ENCODE measurements at regions not wholly inside any gene's neighbourhood (a gene's known extent, or its start where the extent isn't known, plus 50 kb on each side); places are given as distances from the start of the nearest gene placed in this dataset.
"Not testable (repeated sequence)": the region's sequence is repeated elsewhere in the genome, so short reads cannot be mapped to it uniquely, and the experiment has no call there.

GRCh38 chr7:110373859-110374258 lies 717.1 kb upstream of the LRRN3 start:
- no peak for DNase-seq

GRCh38 chr7:110375068-110375467 lies 715.9 kb upstream of the LRRN3 start:
- no peak for DNase-seq

GRCh38 chr7:110382736-110383135 lies 708.2 kb upstream of the LRRN3 start:
- DNase-seq = no peak

GRCh38 chr7:110386006-110386405 lies 704.9 kb upstream of the LRRN3 start:
- no peak for DNase-seq

DNA sequence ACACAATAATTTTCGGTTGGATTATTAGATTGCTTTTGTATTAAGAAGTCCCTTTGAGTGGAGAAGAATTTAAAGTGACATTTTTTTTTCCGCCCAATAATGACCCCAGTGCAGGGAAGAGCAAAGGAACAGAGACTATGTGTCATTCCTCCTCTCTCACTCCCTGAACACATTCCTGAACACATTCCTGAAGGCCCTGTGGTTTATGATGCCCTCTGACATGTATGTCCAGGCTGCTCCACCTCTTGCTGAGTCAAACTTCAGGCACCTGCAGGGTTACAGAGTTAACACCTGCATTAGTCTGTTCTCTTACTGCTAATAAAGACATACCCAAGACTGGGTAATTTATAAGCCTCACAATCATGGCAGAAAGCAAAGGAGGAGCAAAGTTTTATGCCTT lies 704.0 kb upstream of the LRRN3 start:
- DNase-seq = no peak

GRCh38 chr7:110387689-110388088 lies 703.2 kb upstream of the LRRN3 start:
- no peak for DNase-seq

GRCh38 chr7:110388457-110388856 lies 702.5 kb upstream of the LRRN3 start:
- no peak for DNase-seq

DNA sequence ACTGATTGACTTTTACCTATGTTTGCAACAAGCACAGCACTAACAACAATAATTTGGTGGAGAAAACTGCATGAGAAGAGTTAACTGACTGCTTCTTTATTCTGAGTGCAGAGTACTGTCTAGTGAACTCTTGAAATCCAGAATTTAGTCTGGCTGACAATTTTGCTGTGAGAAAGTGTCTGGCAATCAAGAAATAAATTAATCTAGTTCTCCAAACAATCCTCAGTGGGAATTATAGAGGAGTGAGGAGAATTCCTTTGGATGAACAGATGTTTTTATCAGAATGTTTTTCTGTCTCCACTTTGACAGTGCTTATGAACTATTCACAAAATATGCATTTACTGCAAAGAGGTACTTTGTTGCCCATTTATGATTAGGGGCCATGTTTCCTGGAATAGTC lies 694.9 kb upstream of the LRRN3 start:
- DNase-seq = no peak

DNA sequence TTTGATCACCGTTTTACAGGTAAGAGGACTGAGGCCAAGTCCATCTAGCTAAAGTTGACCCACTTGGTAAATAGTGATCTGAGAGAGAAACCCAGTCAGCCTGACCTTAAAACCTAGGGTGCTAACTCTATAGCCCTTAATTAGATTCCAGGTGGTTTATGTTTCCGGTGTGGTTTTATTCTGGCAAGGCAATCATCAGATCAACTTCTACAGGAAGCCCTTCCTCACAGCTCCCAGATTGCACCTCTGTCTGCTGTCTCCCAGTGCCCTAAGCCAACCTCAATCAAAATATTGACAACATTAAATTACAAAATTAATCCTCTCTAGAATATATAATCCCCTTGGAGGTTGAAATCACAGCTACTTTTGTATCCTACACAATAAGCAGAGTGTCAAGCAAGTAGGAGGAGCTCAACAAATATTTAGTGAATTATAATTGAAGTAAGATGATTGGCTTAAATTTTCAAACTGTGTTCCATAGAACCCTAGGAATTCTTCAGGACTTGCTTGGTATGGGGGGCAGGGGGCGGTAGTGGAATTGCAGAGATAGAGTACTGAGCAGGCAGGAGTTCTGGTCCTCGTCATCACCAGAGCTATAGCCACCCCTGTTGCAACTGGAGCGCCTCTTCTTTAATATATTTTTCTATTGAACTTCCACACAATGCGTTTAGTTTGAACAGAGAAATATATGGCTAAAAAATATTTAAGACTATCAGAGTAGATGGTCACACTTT lies 692.8 kb upstream of the LRRN3 start:
- no peak for DNase-seq

GRCh38 chr7:110399421-110399820 lies 691.5 kb upstream of the LRRN3 start:
- DNase-seq = no peak

- no peak for DNase-seq
Observed at GRCh38 chr7:110400411-110400810, 690.5 kb upstream of the LRRN3 start.

DNA sequence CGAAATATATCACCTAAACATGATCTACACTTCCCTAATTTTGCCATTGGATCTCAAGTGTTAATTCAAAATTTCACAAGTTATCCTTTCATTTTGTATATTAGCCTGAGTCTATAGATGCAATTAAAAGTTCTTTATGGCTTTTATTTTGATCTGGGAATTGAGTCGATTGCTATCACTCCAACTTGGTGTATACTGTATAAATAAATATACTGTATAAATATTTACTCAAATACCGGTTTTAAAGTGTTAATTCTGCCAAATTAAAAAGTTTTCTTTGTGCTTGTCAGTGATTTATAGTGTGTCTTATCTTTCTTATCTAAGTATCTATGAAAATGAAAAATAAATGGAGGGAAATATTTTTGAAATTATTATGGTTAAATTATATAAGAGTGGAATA lies 683.7 kb upstream of the LRRN3 start:
- DNase-seq = no peak

DNA sequence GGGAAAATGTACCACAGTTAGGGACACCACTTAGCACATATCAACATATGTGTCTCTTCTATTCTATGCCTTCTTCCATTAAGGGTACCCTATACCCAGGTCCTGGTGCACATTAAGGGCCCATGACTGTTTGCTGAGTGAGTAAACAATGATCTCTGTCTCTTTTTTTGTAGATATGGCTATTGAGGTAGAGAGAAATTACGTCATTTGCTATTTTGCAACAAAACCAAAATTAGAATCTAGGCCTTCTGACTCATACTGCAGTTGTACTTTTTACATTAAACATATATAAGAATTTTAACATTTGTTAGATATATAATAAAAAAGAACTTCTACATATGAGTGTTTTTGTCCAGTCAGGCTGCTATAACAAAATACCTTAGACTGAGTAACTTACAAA lies 683.2 kb upstream of the LRRN3 start:
- no peak for DNase-seq

GRCh38 chr7:110412614-110413013 lies 678.3 kb upstream of the LRRN3 start:
- no peak for DNase-seq

DNA sequence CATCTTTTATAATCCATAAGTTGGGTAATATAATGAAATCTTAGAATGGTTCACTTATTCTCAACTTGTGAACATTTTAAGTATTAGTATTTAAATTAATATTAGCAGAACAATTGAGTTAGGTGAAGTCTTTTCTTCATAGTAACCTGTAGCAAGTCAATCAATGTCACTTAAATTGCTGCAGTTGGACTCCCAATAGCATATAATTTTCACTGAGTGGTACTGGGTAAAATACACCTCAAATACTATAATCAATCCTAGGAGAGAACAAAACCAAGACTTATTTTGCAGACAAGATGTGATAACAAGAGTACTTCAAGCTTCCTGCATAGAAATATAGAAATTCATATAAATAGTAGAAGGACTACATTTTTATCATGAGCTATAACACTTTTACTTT lies 677.9 kb upstream of the LRRN3 start:
- DNase-seq = no peak

DNA sequence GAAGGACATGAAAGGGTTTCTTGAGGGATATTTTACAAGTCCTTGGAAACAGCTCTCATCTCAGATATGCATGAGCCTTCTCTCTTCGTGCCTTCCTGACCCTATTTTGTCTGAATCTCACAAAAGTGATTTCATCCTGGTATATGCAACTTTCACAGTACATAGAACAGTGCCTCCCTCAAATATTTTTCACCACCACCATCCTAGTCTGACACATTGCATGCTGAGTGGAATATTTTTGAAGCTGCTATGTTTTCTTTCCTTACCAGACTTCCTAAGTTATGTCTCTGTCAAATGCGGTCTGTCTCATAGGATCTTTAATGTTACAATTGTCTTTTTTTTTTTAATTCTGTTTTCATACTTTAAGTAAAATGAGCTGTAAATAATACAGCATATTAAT lies 673.3 kb upstream of the LRRN3 start:
- no peak for DNase-seq

GRCh38 chr7:110418659-110419280 lies 672.2 kb upstream of the LRRN3 start:
- no peak for DNase-seq

GRCh38 chr7:110420788-110421187 lies 670.1 kb upstream of the LRRN3 start:
- no peak for DNase-seq

DNA sequence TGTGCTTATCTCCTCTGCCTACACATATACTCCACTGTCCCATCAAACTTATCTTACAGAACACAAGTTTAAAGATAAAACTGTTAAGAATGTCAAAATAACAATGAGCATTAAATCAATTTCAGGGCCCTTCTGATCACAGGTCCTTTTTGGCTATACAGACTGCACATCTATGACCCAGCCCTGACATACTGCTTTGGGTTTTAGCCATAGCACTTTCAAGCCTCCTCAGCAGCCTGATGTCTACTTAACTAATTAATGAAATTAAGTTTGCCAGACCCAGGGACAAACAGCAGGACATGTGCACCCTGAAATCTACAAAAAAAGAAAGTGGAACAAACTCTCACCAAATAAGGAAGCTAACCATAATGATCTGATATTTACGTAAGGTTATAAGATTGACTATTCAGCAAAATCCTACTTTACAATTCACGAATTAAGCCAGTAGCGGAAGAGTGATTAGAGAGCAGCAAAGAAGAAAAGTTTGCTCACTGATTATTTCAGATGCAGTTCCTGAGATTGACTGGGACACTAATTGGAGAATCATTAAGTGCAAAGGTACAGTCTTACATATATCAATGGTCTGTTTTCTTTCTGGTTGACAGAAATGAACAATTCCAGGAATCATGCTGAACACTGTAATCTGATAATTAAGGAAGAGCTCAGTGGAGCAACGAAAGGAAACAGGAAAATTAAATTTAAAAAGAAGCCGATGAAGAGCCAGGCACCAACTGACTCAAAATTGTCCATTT lies 669.3 kb upstream of the LRRN3 start:
- DNase-seq = no peak

- DNase-seq = no peak
Observed at GRCh38 chr7:110432061-110432553, 658.8 kb upstream of the LRRN3 start.

DNA sequence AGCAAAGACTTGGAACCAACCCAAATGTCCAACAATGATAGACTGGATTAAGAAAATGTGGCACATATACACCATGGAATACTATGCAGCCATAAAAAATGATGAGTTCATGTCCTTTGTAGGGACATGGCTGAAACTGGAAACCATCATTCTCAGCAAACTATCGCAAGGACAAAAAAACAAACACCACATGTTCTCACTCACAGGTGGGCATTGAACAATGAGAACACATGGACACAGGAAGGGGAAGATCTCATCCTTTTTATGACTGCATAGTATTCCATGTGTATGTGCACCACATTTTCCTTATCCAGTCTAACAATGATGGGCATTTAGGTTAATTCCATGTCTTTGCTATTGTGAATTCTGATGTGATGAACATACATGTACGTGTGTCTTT lies 652.0 kb upstream of the LRRN3 start:
- DNase-seq = not testable (repeated sequence)

DNA sequence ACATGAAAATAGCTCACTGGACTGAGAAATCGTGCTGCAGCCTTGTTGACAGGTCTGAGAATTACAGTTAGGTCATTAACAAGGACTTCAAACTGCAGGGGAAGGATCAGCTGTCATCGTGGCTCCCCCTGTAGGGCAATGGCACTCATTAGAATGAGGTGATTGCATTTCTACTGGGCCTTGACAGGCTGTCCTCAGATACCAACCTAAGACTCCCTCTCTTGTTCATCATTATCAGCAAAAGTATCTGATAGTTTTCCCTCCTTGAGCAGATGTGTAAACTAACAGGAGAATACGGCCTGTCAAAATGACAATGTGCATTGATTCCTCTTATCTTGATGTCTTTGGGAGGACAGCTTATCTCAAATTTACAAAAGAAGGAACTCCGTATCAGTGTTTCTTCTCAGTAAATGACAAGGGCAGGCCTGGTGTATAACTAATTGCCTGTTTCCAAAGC lies 648.5 kb upstream of the LRRN3 start:
- no peak for DNase-seq

Data from nucleus accumbens (tissue), 56 donors.